B cell (primary cell): ENCODE measurements at regions not wholly inside any gene's neighbourhood (a gene's known extent, or its start where the extent isn't known, plus 50 kb on each side); places are given as distances from the start of the nearest gene placed in this dataset.

Experiments
- ATAC-seq: fragments of 200-7000 bp; cut with Tn5 transposase; one replicate; pipeline ENCODE4 v1.10.0; 2021; ENCODE audit warnings: low read depth, mild to moderate bottlenecking, moderate number of reproducible peaks, moderate library complexity
- CTCF ChIA-PET: fragments of 350-600 bp; sonication (Branson Sonifier 250); formaldehyde crosslinking; loops from one replicate; lab custom pipeline; 2021; ENCODE audit warnings: antibody characterized with exemption, inconsistent platforms; lab: Charles Lee
- POLR2A ChIA-PET: fragments of 350-600 bp; sonication (Branson Sonifier 250); formaldehyde crosslinking; loops from one replicate; lab custom pipeline; 2021; ENCODE audit warnings: antibody characterized with exemption; lab: Charles Lee
- DNase-seq: peaks from one replicate; pipeline ENCODE4 v3.0.0; 2013
- H2AFZ ChIP-seq: 2 replicates; pipeline ENCODE4 v1.6.1; 2012; ENCODE audit warnings: mild to moderate bottlenecking, low read depth, low read length; ENCODE audit not compliant: insufficient read depth, poor library complexity, severe bottlenecking
- H3K27ac ChIP-seq, 2 donors: 1 replicate in 1 of 2; 2 replicates in 1 of 2; pipeline ENCODE4 v1.5.1; 2012 to 2013; ENCODE audit warnings: low read length in 2 of 2, mild to moderate bottlenecking in 2 of 2, moderate library complexity in 1 of 2
- H3K27me3 ChIP-seq, 4 experiments: fragments of 200-600 bp in 1 of 4; sonication (generic) in 1 of 4; replicated peaks in 1 of 4; 1 replicate in 2 of 4; 2 replicates in 2 of 4; pipeline versions ENCODE4 v1.6.1 to v1.7.0; 2013 to 2016; ENCODE audit warnings: low read length in 3 of 4, mild to moderate bottlenecking in 2 of 4, mixed read lengths in 1 of 4, moderate library complexity in 1 of 4; ENCODE audit not compliant: insufficient read depth in 4 of 4, control insufficient read depth in 3 of 4; ENCODE audit errors: control extremely low read depth in 1 of 4
- H3K36me3 ChIP-seq, 2 experiments: replicated peaks in 1 of 2; 1 replicate in 1 of 2; 2 replicates in 1 of 2; pipeline versions ENCODE4 v1.6.1 to v1.7.1; 2013; ENCODE audit warnings: low read length in 1 of 2; ENCODE audit not compliant: insufficient read depth in 2 of 2, control insufficient read depth in 1 of 2; ENCODE audit errors: control extremely low read depth in 1 of 2, extremely low read depth in 1 of 2
- H3K4me1 ChIP-seq, 2 donors: fragments of 200-600 bp in 1 of 2; sonication (generic) in 1 of 2; 1 replicate in 1 of 2; 2 replicates in 1 of 2; pipeline versions ENCODE4 v1.5.1 to v1.6.1; 2013 to 2017; ENCODE audit warnings: low read length in 2 of 2; ENCODE audit not compliant: control insufficient read depth in 2 of 2, insufficient read depth in 2 of 2
- H3K4me2 ChIP-seq: replicated peaks from 2 replicates; pipeline ENCODE3; 2012; ENCODE audit warnings: mild to moderate bottlenecking, low read depth, low read length; ENCODE audit not compliant: poor library complexity, severe bottlenecking
- H3K4me3 ChIP-seq, 5 experiments: fragments of 200-600 bp in 1 of 5; sonication (generic) in 1 of 5; 1 replicate in 3 of 5; 2 replicates in 2 of 5; pipeline versions ENCODE4 v1.5.1 to v1.7.0; 2011 to 2016; ENCODE audit warnings: low read length in 4 of 5, mild to moderate bottlenecking in 4 of 5, low read depth in 2 of 5, control low read depth in 1 of 5, moderate library complexity in 1 of 5; ENCODE audit not compliant: insufficient read depth in 1 of 5; ENCODE audit errors: control extremely low read depth in 1 of 5, extremely low read depth in 1 of 5
- H3K79me2 ChIP-seq: fragments of 200-600 bp; sonication (generic); one replicate; pipeline ENCODE4 v1.6.0; 2016; ENCODE audit warnings: low read length; ENCODE audit not compliant: control insufficient read depth, insufficient read depth
- H3K9ac ChIP-seq: fragments of 200-600 bp; sonication (generic); 2 replicates; pipeline ENCODE4 v1.6.1; 2017; ENCODE audit warnings: mild to moderate bottlenecking, low read length, moderate library complexity
- H3K9me3 ChIP-seq, 3 donors: one replicate each; pipeline versions ENCODE4 v1.6.1 to v1.7.1; 2013; ENCODE audit warnings: low read length in 2 of 3; ENCODE audit not compliant: control insufficient read depth in 2 of 3, insufficient read depth in 1 of 3; ENCODE audit errors: control extremely low read depth in 1 of 3
- H4K20me1 ChIP-seq: 2 replicates; pipeline ENCODE4 v1.6.0; 2012; ENCODE audit warnings: mild to moderate bottlenecking, low read length; ENCODE audit not compliant: insufficient read depth, control insufficient read depth, poor library complexity, severe bottlenecking
- H3K27ac Mint-ChIP-seq: one replicate; pipeline ENCODE4 v1.8.0; 2021; ENCODE audit warnings: mixed read lengths
- H3K27me3 Mint-ChIP-seq: one replicate; pipeline ENCODE4 v1.8.0; 2021; ENCODE audit warnings: mixed read lengths
- H3K4me1 Mint-ChIP-seq: one replicate; pipeline ENCODE4 v1.8.0; 2021; ENCODE audit warnings: mixed read lengths
- H3K4me3 Mint-ChIP-seq: one replicate; pipeline ENCODE4 v1.8.0; 2021; ENCODE audit warnings: mixed read lengths
- H3K9me3 Mint-ChIP-seq: one replicate; pipeline ENCODE4 v1.8.0; 2022; ENCODE audit warnings: mixed read lengths; ENCODE audit not compliant: insufficient read depth
- CTCF ChIP-seq: fragments of 200-600 bp; IDR thresholded peaks from one replicate; pipeline ENCODE4 v1.8.0; 2022; ENCODE audit warnings: antibody characterized with exemption, mild to moderate bottlenecking
- EZH2 ChIP-seq: IDR thresholded peaks from 2 replicates; pipeline ENCODE4 v1.6.1; 2012; ENCODE audit warnings: borderline replicate concordance, low read depth, mild to moderate bottlenecking, moderate library complexity, low read length; ENCODE audit not compliant: insufficient read depth, poor library complexity, severe bottlenecking
- WGBS: methylation state at CpG from one replicate; pipeline ENCODE4 v1.1.5; 2013; ENCODE audit warnings: missing lambda C conversion rate; ENCODE audit not compliant: insufficient coverage; 5-methylcytosine and 5-hydroxymethylcytosine counted together
- intact Hi-C: fragments of 100-400 bp; cut with micrococcal nuclease; formaldehyde crosslinking; loops from one replicate; pipeline ENCODE4 v1.10.0; 2022

DNA sequence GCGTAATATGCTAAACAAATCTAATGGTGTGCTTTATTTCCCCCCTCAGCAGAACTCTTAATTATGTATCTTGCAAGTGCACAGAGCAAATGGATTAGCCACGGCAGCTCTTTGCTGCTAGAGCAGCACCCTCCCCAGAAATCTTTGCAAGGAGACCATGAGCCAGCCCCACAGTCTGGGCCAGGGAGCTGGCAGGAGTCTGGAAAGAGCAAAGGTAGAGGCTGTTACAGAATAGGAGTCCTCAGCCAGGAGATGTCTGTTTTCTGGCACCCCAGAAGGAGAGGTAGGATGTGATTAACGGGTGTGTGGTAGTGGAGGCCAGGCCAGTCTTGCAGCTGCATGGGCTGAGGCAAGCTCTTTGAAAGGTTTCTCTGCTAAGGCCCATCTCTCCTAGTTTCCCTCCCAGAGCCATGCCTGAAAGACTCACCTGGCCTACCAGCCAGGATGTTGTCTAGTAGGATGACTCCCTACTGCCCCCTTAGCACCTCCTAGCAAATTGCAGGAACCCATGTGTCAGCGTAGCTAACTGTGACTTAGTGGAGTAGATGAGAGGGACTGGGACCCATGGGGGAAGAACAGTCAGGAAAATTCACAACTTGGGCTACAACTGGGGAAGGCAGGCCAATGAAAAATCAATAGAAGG is 557.2 kb downstream of the BUD13 start:
- Mint-ChIP-seq H3K4me3 (no peak overlapping the region), H3K9me3 (no peaks in the 10 kb centered on the region), H3K27me3 (peaks cover 9% of the 10 kb centered on the region), H3K27ac (no peak overlapping the region), H3K4me1 (no peaks in the 10 kb centered on the region)
- intact Hi-C loops, result no loop called here
- no peak for TF ChIP-seq CTCF
- TF ChIP-seq EZH2, result no peak
- H3K27me3 ChIP-seq, result no peaks in the 10 kb centered on the region
- no peaks in the 10 kb centered on the region for H3K4me1 ChIP-seq
- no peaks in the 10 kb centered on the region for H3K36me3 ChIP-seq
- no peak overlapping the region for H3K4me2 ChIP-seq
- POLR2A ChIA-PET, result no interaction called here
- no peak overlapping the region for H3K4me3 ChIP-seq
- H3K79me2 ChIP-seq, result no peaks in the 10 kb centered on the region
- H2AFZ ChIP-seq, result no peak overlapping the region
- no peak overlapping the region for H3K27ac ChIP-seq
- 92% methylated on average over 2 of the region's 4 CpGs for WGBS
- H3K9me3 ChIP-seq, result peaks cover 0 to 7% (median 0%) of the 10 kb centered on the region in 3 donors
- H4K20me1 ChIP-seq, result no peaks in the 10 kb centered on the region
- no peak overlapping the region for H3K9ac ChIP-seq
- CTCF ChIA-PET, result interaction anchor here (1.1 kb wide), 1 partner anchor 8 kb away, joined by 3 read pairs; no protein-coding TSS in a partner anchor
- ATAC-seq, result no peak
- DNase-seq, result no peak

GRCh38 chr11:116211147-116211546 is 561.6 kb downstream of the BUD13 start:
- H3K27me3 ChIP-seq, result no peaks in the 10 kb centered on the region
- WGBS, result 36% methylated on average over 4 of the region's 6 CpGs
- H3K4me3 Mint-ChIP-seq, result no peak overlapping the region
- no peaks in the 10 kb centered on the region for H3K4me1 Mint-ChIP-seq
- ChIA-PET CTCF (no interaction called here), POLR2A (no interaction called here)
- no peaks in the 10 kb centered on the region for H3K79me2 ChIP-seq
- H3K36me3 ChIP-seq, result no peaks in the 10 kb centered on the region
- peaks cover 9% of the 10 kb centered on the region for H3K27me3 Mint-ChIP-seq
- H2AFZ ChIP-seq, result no peak overlapping the region
- H3K4me2 ChIP-seq, result no peak overlapping the region
- intact Hi-C loops, result no loop called here
- no peaks in the 10 kb centered on the region for H3K9me3 Mint-ChIP-seq
- H3K4me1 ChIP-seq, result no peaks in the 10 kb centered on the region
- no peak for DNase-seq
- H4K20me1 ChIP-seq, result no peaks in the 10 kb centered on the region
- H3K9ac ChIP-seq, result no peak overlapping the region
- no peak overlapping the region for H3K27ac ChIP-seq
- H3K9me3 ChIP-seq, result peaks cover 0 to 3% (median 0%) of the 10 kb centered on the region in 3 donors
- TF ChIP-seq EZH2 (no peak), CTCF (no peak)
- no peak overlapping the region for H3K27ac Mint-ChIP-seq
- no peak overlapping the region for H3K4me3 ChIP-seq
- ATAC-seq, result no peak
